Glomerular visceral epithelial cell (primary cell): ENCODE measurements at regions not wholly inside any gene's neighbourhood (a gene's known extent, or its start where the extent isn't known, plus 50 kb on each side); places are given as distances from the start of the nearest gene placed in this dataset.

Experiments used
- DNase-seq: peaks from one replicate; pipeline ENCODE4 v3.0.0-alpha.2; 2016; ENCODE audit errors: extremely low spot score

DNA sequence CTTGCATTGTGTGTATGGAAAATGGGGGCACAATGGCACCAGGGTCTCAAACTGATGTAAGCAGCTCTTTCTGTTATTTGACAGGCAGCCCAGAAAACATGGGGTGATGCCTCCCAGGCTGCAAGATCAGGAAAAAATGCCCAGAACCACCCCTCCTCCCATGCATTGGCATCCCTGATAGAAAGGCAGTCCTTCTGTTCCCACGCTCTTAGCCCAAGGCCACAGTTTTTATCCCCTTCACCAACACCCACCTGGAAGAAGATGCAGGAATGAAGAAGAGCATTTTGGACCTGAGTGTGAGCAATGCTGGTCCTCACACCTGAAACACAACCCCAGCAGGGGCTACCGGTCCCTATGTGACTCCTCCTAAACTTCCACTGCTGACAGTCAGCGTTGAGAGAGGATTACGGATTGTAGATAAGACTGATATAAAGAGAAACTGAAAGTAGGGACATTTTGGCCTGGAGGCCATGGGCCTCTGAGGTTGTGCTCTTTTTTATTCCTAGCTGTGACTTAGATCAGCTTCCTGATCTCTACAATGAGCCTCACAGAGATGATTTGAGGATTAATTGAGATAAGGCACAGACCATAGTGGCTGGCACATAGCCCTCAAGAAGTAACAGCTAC, 386.0 kb upstream of the ATP5MC3 start:
- no peak for DNase-seq

DNA sequence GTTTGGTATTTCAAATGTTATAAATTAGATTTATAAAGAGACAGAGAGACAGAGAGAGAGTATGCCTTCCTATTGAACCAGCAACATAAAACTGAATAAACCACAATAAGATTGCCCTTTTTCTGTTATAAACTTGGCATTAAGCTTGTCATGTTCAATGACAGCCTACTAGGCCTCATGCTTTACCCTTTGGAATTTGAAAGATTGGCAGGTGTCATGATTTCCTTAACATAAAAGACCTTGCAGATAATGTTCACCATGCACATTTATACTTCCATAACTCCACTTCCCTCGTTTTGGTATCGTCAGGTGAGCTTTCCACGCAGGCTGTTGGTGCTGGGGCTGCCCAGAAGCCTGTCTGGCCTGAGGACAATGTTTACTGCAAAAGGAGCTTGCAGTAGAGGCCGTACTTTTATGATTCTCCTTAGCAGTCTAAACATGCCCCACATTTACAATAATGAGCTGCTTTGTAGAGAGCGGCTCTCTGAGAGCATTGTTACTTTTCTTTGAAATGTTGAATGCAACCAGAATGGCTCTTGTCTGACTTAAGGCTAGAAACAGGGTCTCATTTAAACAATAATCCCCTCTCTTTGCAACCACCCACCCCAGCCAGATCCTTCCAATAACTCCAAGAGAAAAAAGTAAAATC, 379.1 kb upstream of the ATP5MC3 start:
- no peak for DNase-seq

DNA sequence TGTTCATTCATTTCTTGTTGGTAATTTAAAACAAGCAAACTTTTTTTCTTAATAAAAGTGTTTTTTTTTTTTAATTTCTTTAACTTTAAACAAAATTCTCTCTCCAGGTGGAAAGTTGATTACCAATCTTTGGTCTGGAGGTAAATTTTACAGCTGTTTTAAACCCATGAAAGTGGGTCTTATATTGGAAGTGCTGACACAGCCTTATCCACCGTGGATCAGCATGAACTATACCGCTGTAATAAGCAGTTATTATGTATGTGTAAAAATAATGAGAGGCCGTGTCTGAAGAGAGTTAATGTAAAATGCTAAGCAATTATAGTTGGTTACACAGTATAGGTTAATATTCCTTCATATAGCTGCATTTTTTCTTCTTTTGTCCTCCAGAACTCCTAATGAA, 378.1 kb upstream of the ATP5MC3 start:
- DNase-seq, result no peak

DNA sequence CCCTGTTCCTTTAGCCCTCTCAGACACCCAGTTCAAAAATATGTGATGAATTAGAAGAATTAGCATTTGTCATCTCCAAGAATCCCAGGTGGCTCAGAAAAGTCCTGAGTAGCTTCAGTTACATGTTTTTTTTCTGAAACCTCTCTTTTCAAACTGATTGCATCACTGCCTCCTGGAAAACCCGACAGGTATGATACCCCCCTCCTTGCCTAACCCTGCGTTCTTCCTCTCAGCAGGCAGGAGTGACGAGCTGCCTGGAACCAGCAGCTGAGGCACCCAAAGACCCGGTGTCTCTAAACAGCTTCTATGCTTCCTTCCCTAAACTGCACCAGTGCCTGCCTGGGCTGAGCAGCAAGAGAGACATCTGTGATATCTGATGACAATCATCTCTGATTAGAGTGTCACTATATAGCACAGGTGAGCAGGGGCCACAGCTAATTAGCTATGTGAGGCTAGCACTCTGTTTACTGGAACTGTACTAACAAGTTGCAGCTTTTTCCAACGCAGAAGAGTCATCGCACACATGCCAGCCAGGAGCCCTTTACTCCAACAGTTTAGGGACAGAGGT, 376.4 kb upstream of the ATP5MC3 start:
- no peak for DNase-seq

DNA sequence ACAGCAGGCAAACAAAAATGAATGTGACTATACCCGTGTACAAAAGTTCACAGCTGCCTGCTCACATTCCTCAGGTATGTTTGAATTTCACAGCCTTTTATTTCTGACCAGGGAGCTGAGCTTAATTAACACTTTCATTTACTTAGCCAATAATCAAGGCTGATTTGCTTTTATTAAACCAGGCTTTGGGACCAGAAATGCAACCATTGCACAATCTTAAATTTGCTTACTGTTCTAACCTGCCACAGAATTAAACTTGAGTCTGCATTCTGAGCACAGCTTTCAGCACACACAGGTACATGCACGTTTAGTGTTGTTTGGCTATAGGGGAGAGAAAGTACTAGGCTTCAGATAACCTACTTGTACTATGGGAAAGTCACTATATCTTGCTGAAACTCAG, 372.4 kb upstream of the ATP5MC3 start:
- no peak for DNase-seq

DNA sequence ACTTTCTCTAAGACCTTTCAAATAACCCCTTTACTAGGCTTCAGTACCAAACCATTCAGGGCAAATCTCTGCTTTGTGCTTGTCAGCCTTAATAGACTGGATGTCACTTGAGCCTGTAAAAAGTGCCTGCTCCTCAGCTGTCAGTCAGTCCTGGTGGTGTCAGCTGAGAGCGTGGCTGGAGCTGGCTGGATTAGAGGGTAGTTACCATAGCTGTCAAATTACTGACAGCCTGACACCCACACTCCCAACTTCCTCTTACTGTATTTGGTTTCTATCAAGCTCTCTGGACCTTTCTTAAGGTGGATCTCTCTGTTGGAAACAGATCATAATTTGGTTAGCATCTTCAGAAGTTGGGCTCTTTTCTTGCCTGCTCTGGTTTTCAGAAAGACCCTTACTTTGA, 371.4 kb upstream of the ATP5MC3 start:
- no peak for DNase-seq

GRCh38 chr2:175540421-175540820, 358.9 kb upstream of the ATP5MC3 start:
- DNase-seq, result no peak

- no peak for DNase-seq
Measured at GRCh38 chr2:175539122-175539521, 357.6 kb upstream of the ATP5MC3 start.

GRCh38 chr2:175536059-175536458, 354.5 kb upstream of the ATP5MC3 start:
- no peak for DNase-seq

- DNase-seq, result no peak
Measured at GRCh38 chr2:175535631-175536030, 354.1 kb upstream of the ATP5MC3 start.

- no peak for DNase-seq
Measured at GRCh38 chr2:175525975-175526374, 344.5 kb upstream of the ATP5MC3 start.

DNA sequence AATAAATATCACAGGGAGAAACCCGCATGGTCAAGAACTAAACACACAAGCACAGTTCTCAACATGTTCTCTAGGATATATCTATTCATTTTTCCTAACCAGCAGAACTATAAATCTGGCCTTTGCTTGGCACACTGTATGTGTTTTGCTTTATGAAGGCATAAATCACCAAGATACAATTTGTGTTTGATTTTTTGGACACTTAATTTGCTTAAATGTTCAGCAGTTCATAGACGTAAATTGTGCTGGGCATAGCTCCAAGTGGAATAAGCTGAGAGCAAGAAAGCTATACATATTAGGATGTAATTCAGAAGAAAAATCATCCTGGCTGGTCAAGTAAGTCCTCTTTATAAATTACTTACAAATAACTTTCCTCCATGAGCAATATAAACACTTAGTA, 341.5 kb upstream of the ATP5MC3 start:
- no peak for DNase-seq

DNA sequence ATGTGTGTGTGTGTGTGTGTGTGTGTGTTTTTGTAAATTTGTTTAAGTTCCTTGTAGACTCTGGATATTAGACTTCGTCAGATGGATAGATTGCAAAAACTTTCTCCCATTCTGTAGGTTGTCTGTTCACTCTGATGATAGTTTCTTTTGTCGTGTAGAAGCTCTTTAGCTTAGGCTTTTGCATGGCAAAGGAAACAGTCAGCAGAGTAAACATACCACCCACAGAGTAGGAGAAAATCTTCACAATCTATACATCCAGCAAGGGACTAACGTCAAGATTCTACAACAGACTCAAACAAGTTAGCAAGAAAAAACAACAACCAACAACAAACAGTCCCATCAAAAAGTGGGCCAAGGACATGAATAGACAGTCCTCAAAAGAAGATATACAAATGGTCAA, 336.7 kb upstream of the ATP5MC3 start:
- DNase-seq, result no peak

GRCh38 chr2:175516555-175516954, 335.0 kb upstream of the ATP5MC3 start:
- no peak for DNase-seq

DNA sequence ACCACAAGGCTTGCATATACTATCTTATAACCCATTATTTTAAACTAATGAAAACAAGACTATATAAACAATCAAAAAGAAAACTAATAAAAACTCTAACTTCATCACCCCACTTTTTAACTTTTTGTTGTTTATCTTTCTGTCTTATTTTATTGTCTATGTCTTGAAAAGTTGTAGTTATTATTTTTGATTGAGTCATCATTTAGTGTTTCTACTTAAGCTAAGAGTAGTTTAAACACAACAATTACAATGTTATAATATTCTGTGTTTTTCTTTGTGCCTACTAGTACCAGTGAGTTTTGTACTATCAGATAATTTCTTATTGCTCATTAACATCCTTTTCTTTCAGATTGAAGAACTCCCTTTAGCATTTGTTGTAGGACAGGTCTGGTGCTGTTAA, 318.7 kb upstream of the ATP5MC3 start:
- DNase-seq, result no peak

DNA sequence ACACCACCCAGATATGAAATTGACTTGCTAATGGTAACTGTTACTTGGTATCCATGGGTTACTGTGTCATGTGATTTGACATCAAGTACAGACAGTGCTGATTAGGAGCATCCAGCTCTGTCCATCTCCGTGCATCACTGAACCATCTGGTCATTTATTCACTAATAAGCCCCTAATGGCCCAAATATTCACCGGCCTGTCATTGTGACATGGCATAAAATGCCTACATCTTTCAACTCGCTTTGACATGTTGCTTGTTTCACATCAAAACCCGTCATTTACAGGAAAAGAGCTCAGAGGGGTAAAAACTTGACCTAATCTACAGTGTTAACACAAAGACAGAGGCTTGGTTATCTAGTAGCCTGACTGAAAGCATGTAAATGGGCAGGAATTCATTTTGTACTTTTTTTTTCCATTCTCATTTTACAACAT, 308.9 kb upstream of the ATP5MC3 start:
- no peak for DNase-seq

- no peak for DNase-seq
Measured at GRCh38 chr2:175478096-175478768, 296.7 kb upstream of the ATP5MC3 start.

DNA sequence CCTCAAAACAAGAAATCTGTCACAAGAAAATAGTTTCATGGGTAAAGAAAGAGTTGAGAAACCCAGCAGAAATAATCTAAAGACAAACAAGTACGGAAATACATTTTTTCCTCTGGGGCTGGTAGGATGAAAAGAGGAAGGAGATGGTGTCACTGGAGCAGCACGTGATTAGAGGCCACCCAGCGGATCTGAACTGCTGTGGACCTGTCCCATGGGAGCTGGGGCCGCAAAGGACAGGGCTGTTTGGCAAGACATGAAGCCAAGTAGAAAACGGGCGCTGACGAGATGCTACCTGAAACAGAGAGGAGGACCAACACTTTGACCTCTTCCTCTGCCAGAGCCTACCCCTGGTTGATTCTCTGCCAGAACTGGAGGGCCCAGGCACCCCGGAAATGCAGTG, 295.4 kb upstream of the ATP5MC3 start:
- no peak for DNase-seq

DNA sequence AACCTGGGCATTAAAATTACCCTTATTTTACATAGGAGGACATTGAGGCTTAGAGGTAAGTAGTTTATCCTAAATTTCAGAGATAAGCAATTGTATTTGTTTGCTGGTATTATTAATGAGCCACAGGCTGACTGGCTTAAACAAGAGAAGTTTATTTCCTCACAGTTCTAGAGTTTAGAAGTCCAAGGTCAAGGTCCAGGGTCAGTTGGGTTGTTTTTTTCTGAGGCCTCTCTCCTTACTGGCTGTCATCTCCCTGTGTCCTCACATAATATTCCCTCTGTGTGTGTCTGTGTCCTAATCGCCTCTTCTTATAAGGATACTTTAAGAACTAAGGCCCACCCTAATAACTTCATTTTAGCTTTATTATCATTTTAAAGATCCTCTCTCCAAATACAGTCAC, 294.9 kb upstream of the ATP5MC3 start:
- no peak for DNase-seq

GRCh38 chr2:175475130-175475529, 293.6 kb upstream of the ATP5MC3 start:
- DNase-seq, result no peak

DNA sequence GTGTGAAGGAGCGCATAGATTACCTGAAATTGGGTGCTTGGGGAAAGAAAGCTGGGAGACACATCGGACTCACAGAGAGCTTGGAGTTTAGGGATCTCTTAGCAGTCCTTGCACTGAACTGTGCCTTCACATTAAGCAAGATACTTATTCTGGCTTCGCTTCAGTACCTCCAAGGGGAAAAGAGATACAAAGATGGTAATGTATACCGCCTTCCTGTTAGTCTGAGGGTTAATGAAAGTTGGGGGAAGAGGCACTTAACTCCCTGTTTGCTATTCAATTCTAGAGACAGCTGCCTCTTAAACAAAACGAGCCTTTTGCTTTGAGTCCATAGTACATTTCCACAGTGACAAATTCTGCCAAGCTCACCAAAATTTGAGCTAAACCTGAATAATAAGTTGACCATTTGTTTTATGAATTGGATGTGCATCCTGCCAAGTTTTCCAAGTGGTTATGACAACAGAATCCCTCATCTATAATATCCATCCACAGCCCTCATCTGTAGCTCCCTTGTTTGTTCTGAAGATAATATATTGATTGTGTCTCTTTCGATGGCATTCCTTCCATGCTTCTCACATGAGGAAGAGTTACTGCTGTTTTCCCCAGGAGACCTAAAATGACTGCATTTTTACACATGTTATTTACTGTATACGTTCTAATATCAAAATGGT, 287.1 kb upstream of the ATP5MC3 start:
- no peak for DNase-seq

- no peak for DNase-seq
Measured at GRCh38 chr2:175465101-175465500, 283.6 kb upstream of the ATP5MC3 start.

DNA sequence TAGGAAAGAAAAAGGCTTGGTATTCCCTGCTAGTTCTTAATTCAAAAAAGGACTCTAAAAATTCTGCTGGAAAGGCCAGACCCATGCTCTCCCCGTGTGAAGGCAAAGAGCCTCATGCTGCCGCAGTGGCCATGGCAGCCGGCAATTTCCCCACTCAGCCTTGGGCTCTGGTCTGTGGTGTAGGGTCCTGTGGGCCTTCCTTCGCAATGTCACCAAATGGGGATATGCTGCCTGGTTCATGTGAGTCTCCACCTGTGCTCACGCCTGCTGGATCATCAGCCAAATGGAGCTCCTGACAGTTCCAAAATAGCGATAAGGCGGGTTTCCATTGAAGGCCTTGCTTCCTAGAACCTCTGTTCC, 282.8 kb upstream of the ATP5MC3 start:
- no peak for DNase-seq
